ENCODE measurements at regions not wholly inside any gene's neighbourhood (a gene's known extent, or its start where the extent isn't known, plus 50 kb on each side); places are given as distances from the start of the nearest gene placed in this dataset.
"Not testable (repeated sequence)": the region's sequence is repeated elsewhere in the genome, so short reads cannot be mapped to it uniquely, and the experiment has no call there.

DNA sequence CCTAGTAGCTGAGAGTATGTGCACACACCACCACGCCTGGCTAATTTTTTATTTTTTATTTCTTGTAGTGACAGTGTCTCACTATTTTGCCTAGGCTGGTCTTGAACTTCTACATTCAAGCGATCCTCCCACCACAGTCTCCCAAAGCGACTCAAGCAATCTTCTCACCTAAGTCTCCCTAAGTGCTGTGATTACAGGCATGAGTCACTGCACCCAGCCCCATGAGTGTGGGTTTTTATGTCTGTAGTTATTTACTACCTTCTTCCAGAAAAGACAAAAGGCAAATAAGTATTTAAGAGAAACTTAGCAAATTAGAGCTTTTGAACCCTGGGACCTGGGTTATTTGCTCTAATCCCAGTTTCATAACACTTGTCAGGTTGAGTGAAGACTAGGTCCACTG is 92.3 kb upstream of the HCRTR2 start:
- no peaks in the 10 kb centered on the region for H3K4me1 Mint-ChIP-seq
- H3K27ac Mint-ChIP-seq, result no peak overlapping the region
- peaks cover 2 to 33% (median 11%) of the 10 kb centered on the region in 5 donors for H3K9me3 Mint-ChIP-seq
- CTCF ChIA-PET, result no interaction called here
- POLR2A ChIA-PET, result no interaction called here
- H3K27ac ChIP-seq (ENCODE audit: low read depth, low read length), result no peak overlapping the region
- no peaks in the 10 kb centered on the region for H3K4me1 ChIP-seq (ENCODE audit: insufficient read depth, low read length)
- DNase-seq, result no peak
- H3K27me3 ChIP-seq (ENCODE audit: insufficient read depth, low read length, poor library complexity, severe bottlenecking), result no peaks in the 10 kb centered on the region
- H3K36me3 Mint-ChIP-seq, result peaks cover 0 to 2% (median 0%) of the 10 kb centered on the region in 3 donors
- no peak overlapping the region for H3K4me3 ChIP-seq (ENCODE audit: low read length)
- H3K36me3 ChIP-seq (ENCODE audit: insufficient read depth, low read length), result no peaks in the 10 kb centered on the region
- H3K9me3 ChIP-seq (ENCODE audit: low read length), result no peaks in the 10 kb centered on the region
- no peaks in the 10 kb centered on the region for H3K27me3 Mint-ChIP-seq
- no peak overlapping the region for H3K4me3 Mint-ChIP-seq

DNA sequence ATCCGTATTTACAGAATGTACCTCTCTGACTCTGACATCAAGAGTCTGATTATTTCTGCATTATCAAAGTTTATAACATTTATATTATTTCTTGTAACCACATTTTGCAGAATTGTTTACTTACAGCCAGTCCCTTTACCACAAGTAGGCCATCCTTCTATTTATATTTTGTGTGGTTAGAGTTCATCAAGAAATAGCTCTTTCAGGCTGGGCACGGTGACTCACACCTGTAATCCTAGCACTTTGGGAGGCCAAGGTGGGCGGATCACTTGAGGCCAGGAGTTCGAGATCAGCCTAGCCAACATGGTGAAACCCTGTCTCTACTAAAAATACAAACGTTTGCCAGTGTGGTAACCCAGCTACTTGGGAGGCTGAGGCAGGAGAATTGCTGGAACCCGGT is 86.3 kb upstream of the HCRTR2 start:
- H3K4me1 Mint-ChIP-seq; H3K4me3 ChIP-seq (ENCODE audit: low read length); DNase-seq; H3K4me3 Mint-ChIP-seq; CTCF ChIA-PET; H3K27me3 ChIP-seq (ENCODE audit: insufficient read depth, low read length, poor library complexity, severe bottlenecking); H3K27ac ChIP-seq (ENCODE audit: low read depth, low read length); H3K36me3 ChIP-seq (ENCODE audit: insufficient read depth, low read length); POLR2A ChIA-PET; H3K27me3 Mint-ChIP-seq; H3K4me1 ChIP-seq (ENCODE audit: insufficient read depth, low read length); H3K36me3 Mint-ChIP-seq; H3K9me3 ChIP-seq (ENCODE audit: low read length): not testable (repeated sequence)
- Mint-ChIP-seq H3K9me3 (peaks cover 6 to 24% (median 14%) of the 10 kb centered on the region in 5 donors), H3K27ac (peak overlapping the region in 1 of 8 donors; percentile 21)

DNA sequence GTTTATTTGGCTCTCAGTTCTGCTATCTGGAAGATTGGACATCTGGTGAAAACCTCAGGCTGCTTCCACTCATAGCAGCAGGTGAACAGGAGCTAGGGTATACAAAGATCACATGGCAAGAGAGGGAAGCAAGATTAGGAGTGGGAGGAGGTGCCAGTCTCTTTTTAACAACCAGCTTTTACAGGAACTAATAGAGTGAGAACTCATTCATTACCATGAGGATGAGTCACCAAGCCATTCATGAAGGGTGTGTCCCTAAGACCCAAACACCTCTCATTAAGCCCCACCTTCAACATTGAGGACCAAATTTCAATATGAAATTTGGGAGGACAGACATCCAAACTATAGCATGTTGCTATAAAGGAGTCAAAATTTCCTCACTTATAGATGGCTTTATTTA is 85.4 kb upstream of the HCRTR2 start:
- CTCF ChIA-PET, result no interaction called here
- H3K4me1 ChIP-seq (ENCODE audit: insufficient read depth, low read length), result no peaks in the 10 kb centered on the region
- no peaks in the 10 kb centered on the region for H3K9me3 ChIP-seq (ENCODE audit: low read length)
- no peaks in the 10 kb centered on the region for H3K36me3 ChIP-seq (ENCODE audit: insufficient read depth, low read length)
- no peaks in the 10 kb centered on the region for H3K27me3 ChIP-seq (ENCODE audit: insufficient read depth, low read length, poor library complexity, severe bottlenecking)
- Mint-ChIP-seq H3K27ac (no peak overlapping the region), H3K9me3 (peaks cover 7 to 31% (median 17%) of the 10 kb centered on the region in 5 donors), H3K4me3 (no peak overlapping the region), H3K36me3 (no peaks in the 10 kb centered on the region), H3K4me1 (no peaks in the 10 kb centered on the region), H3K27me3 (peaks cover 0 to 2% of the 10 kb centered on the region in 2 donors)
- POLR2A ChIA-PET, result no interaction called here
- H3K27ac ChIP-seq (ENCODE audit: low read depth, low read length), result no peak overlapping the region
- no peak overlapping the region for H3K4me3 ChIP-seq (ENCODE audit: low read length)
- DNase-seq, result no peak

DNA sequence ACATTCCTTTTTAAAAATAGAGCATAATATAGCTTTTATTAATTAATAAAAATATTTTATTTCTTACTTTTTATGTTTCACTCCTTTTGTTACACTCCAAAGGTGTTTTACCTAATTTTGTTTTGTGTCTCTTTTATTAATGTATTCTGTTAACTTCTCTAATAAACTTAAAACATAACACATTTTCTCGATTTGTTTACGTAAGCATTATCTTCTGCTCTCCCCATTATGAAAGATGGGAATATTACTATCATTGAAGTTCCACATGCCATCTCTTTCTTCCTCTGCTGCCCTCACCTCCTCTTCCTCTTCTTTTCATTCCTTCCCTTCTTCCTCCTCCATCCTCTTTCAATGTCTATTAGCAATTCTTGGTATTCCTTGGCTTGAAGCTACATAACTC is 85.0 kb upstream of the HCRTR2 start:
- Histone ChIP-seq H3K4me1 (ENCODE audit: insufficient read depth, low read length) (no peaks in the 10 kb centered on the region), H3K9me3 (ENCODE audit: low read length) (no peaks in the 10 kb centered on the region), H3K27ac (ENCODE audit: low read depth, low read length) (no peak overlapping the region), H3K4me3 (ENCODE audit: low read length) (no peak overlapping the region), H3K36me3 (ENCODE audit: insufficient read depth, low read length) (no peaks in the 10 kb centered on the region), H3K27me3 (ENCODE audit: insufficient read depth, low read length, poor library complexity, severe bottlenecking) (no peaks in the 10 kb centered on the region)
- DNase-seq, result no peak
- ChIA-PET CTCF (interaction anchor here (0.6 kb wide), 1 partner anchor 10 kb away, joined by 3 read pairs; no protein-coding TSS in a partner anchor), POLR2A (no interaction called here)
- Mint-ChIP-seq H3K36me3 (no peaks in the 10 kb centered on the region), H3K4me3 (no peak overlapping the region), H3K9me3 (peaks cover 7 to 33% (median 17%) of the 10 kb centered on the region in 5 donors), H3K4me1 (no peaks in the 10 kb centered on the region), H3K27ac (no peak overlapping the region), H3K27me3 (peaks cover 0 to 2% of the 10 kb centered on the region in 2 donors)

DNA sequence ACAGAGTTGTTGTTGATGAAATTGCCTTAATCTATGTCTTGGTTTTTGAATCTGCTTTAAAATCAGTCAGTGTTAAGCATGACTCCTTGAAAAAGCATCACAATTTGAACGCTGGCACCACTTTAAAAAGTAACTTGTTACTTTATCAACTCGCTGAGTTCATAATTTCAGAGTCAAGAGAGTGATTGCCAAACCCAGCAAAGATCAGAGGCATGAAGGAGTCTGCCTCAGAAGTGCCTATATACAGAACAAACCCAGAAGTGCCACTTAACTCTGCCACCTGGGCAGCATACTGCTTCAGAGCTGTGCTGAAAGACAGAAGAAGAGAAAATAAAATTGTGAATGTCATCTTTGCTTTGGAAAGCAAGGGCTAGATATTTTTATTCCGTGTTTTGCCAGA is 73.6 kb upstream of the HCRTR2 start:
- Histone ChIP-seq H3K4me1 (ENCODE audit: insufficient read depth, low read length) (no peaks in the 10 kb centered on the region), H3K9me3 (ENCODE audit: low read length) (no peaks in the 10 kb centered on the region), H3K27me3 (ENCODE audit: insufficient read depth, low read length, poor library complexity, severe bottlenecking) (no peaks in the 10 kb centered on the region), H3K4me3 (ENCODE audit: low read length) (no peak overlapping the region), H3K27ac (ENCODE audit: low read depth, low read length) (no peak overlapping the region), H3K36me3 (ENCODE audit: insufficient read depth, low read length) (no peaks in the 10 kb centered on the region)
- H3K9me3 Mint-ChIP-seq, result peaks cover 2 to 36% (median 12%) of the 10 kb centered on the region in 5 donors
- no peak overlapping the region for H3K27ac Mint-ChIP-seq
- POLR2A ChIA-PET, result no interaction called here
- H3K4me3 Mint-ChIP-seq, result no peak overlapping the region
- no peak for DNase-seq
- H3K4me1 Mint-ChIP-seq, result no peaks in the 10 kb centered on the region
- H3K36me3 Mint-ChIP-seq, result peaks cover 0 to 2% (median 0%) of the 10 kb centered on the region in 3 donors
- CTCF ChIA-PET, result no interaction called here
- H3K27me3 Mint-ChIP-seq, result no peaks in the 10 kb centered on the region

DNA sequence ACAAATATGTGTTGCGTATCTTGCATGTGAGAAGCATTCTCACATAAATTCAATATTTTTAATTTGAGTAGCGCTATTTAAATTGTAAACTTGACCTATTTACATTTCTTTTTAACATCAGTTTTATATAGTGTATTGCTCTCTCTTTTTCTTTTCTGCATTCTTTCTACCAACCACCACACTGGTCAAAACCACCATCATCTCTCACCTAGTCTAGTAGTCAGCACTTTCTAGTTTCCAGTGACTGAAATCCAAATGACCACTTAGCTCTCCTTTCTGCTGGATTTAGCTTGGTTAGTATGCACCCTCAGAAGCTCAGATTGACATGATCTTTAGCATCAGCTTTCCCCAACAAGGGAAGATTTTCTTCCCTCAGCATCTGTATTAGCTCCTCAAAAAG is 73.2 kb upstream of the HCRTR2 start:
- H3K9me3 ChIP-seq (ENCODE audit: low read length), result no peaks in the 10 kb centered on the region
- no peaks in the 10 kb centered on the region for H3K4me1 ChIP-seq (ENCODE audit: insufficient read depth, low read length)
- H3K27ac ChIP-seq (ENCODE audit: low read depth, low read length), result no peak overlapping the region
- no peaks in the 10 kb centered on the region for H3K27me3 ChIP-seq (ENCODE audit: insufficient read depth, low read length, poor library complexity, severe bottlenecking)
- no peak overlapping the region for H3K4me3 Mint-ChIP-seq
- H3K4me3 ChIP-seq (ENCODE audit: low read length), result no peak overlapping the region
- H3K9me3 Mint-ChIP-seq, result peaks cover 4 to 36% (median 10%) of the 10 kb centered on the region in 5 donors
- ChIA-PET POLR2A (no interaction called here), CTCF (no interaction called here)
- DNase-seq, result no peak
- H3K27me3 Mint-ChIP-seq, result no peaks in the 10 kb centered on the region
- no peaks in the 10 kb centered on the region for H3K36me3 ChIP-seq (ENCODE audit: insufficient read depth, low read length)
- no peaks in the 10 kb centered on the region for H3K4me1 Mint-ChIP-seq
- no peak overlapping the region for H3K27ac Mint-ChIP-seq
- peaks cover 0 to 2% (median 0%) of the 10 kb centered on the region in 3 donors for H3K36me3 Mint-ChIP-seq

DNA sequence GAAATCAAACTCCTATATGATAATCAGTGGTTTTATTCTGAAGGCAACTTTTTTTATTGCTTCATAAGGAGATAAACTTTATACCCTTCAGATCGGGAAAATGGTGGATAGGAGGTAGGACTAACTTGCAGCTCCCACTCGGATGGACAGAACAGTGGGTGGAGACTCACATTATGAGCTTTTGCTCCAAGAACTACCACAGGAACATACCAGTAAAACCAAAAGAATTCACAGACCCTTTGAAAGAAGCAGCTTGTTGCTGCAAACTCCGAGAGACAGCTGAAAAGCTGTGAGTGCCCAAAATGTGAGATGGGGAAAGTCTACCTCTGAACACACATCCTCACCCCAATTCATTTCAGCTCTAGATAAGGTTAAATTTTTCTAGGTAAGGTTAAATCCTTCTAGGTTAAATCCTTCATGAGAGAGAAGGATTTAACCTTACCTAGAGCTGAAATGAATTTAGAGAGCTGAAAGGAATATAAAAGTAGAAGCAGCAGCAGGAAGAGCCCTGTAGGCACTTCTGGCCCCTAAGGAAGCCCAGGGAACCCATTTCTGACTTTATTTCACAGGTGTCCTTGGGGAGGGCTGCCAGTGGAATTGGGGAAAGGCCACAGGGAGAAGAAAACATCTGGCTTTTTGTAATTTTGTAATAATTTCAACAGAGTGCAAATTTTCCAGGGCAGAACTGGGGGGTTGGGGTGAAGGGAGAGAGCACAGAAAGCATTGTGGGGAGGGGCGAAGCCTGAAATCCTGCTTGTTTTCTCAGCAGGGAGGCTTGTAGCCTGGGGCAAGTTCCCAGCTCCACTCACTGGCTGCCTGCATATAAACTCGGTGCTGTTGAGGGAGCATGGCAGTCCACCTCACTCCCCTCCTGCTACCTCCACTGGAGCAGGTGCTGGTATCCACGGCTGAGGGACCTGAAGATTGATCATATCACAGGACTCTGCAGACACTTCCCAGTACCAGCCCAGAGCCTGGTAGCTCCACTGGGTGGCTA is 65.9 kb upstream of the HCRTR2 start:
- peaks cover 9 to 39% (median 11%) of the 10 kb centered on the region in 5 donors for H3K9me3 Mint-ChIP-seq
- Histone ChIP-seq H3K9me3 (ENCODE audit: low read length) (no peaks in the 10 kb centered on the region), H3K27ac (ENCODE audit: low read depth, low read length) (no peak overlapping the region), H3K36me3 (ENCODE audit: insufficient read depth, low read length) (no peaks in the 10 kb centered on the region), H3K27me3 (ENCODE audit: insufficient read depth, low read length, poor library complexity, severe bottlenecking) (no peaks in the 10 kb centered on the region), H3K4me1 (ENCODE audit: insufficient read depth, low read length) (no peaks in the 10 kb centered on the region), H3K4me3 (ENCODE audit: low read length) (no peak overlapping the region)
- no peaks in the 10 kb centered on the region for H3K36me3 Mint-ChIP-seq
- no peak for DNase-seq
- no peaks in the 10 kb centered on the region for H3K4me1 Mint-ChIP-seq
- no peaks in the 10 kb centered on the region for H3K27me3 Mint-ChIP-seq
- ChIA-PET POLR2A (no interaction called here), CTCF (interaction anchor here (1.3 kb wide), 1 partner anchor 10 kb away, joined by 4 read pairs; no protein-coding TSS in a partner anchor)
- no peak overlapping the region for H3K4me3 Mint-ChIP-seq
- H3K27ac Mint-ChIP-seq, result no peak overlapping the region

DNA sequence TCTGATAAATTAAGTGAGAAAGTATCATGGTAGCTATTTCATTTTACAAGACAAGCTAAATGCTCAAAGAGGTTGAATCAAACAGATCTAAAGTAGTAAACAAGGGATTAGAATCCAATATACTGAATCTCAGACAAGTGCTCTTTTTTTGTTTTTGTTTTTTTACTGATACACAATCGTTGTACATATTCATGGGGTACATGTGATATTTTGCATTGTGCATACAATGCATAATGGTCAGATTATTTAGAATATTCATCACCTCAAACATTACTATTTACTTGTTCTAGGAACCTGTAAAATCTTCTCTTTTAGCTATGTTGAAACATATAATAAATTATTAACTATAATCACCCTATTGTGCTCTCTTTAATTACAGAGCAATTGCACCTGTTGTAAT is 57.0 kb upstream of the HCRTR2 start:
- Mint-ChIP-seq H3K27me3 (no peaks in the 10 kb centered on the region), H3K4me3 (no peak overlapping the region), H3K9me3 (peaks cover 2 to 28% (median 13%) of the 10 kb centered on the region in 5 donors), H3K27ac (no peak overlapping the region), H3K36me3 (no peaks in the 10 kb centered on the region), H3K4me1 (no peaks in the 10 kb centered on the region)
- no peaks in the 10 kb centered on the region for H3K9me3 ChIP-seq (ENCODE audit: low read length)
- no peak overlapping the region for H3K27ac ChIP-seq (ENCODE audit: low read depth, low read length)
- no peaks in the 10 kb centered on the region for H3K27me3 ChIP-seq (ENCODE audit: insufficient read depth, low read length, poor library complexity, severe bottlenecking)
- H3K4me1 ChIP-seq (ENCODE audit: insufficient read depth, low read length), result no peaks in the 10 kb centered on the region
- no peaks in the 10 kb centered on the region for H3K36me3 ChIP-seq (ENCODE audit: insufficient read depth, low read length)
- no peak for DNase-seq
- H3K4me3 ChIP-seq (ENCODE audit: low read length), result no peak overlapping the region
- CTCF ChIA-PET, result no interaction called here
- POLR2A ChIA-PET, result no interaction called here

Measured in CD8-positive, alpha-beta memory T cell (primary cell).